Vagina (tissue), 2 donors: ENCODE measurements at regions not wholly inside any gene's neighbourhood (a gene's known extent, or its start where the extent isn't known, plus 50 kb on each side); places are given as distances from the start of the nearest gene placed in this dataset.

ENCODE experiments used
- DNase-seq, 2 donors: peaks; one replicate each; pipeline ENCODE4 v3.0.0-alpha.2; 2017; ENCODE audit errors: extremely low spot score in 2 of 2
- H3K27ac ChIP-seq: fragments of 200-600 bp; sonication (generic); one replicate; pipeline ENCODE4 v1.5.1; 2019
- H3K27me3 ChIP-seq: fragments of 200-600 bp; sonication (generic); one replicate; pipeline ENCODE4 v1.5.1; 2019
- H3K36me3 ChIP-seq, 2 donors: fragments of 200-600 bp; sonication (generic); one replicate each; pipeline ENCODE4 v1.5.1; 2017 to 2019
- H3K4me1 ChIP-seq: fragments of 200-600 bp; sonication (generic); one replicate; pipeline ENCODE4 v1.5.1; 2019
- H3K4me3 ChIP-seq, 2 donors: fragments of 200-600 bp; sonication (generic); 1 replicate in 1 of 2; 2 replicates in 1 of 2; pipeline ENCODE4 v1.5.1; 2016 to 2019
- H3K9me3 ChIP-seq: fragments of 200-600 bp; sonication (generic); one replicate; pipeline ENCODE4 v1.5.1; 2019
- CTCF ChIP-seq, 3 experiments: fragments of 450-650 bp in 2 of 3; fragments of 200-600 bp in 1 of 3; sonication (generic) in 1 of 3; IDR thresholded peaks; one replicate each; pipeline ENCODE4 v1.5.1; 2017 to 2019; ENCODE audit warnings: antibody characterized with exemption in 3 of 3, mild to moderate bottlenecking in 2 of 3, moderate library complexity in 2 of 3
- POLR2A ChIP-seq, 2 donors: fragments of 450-650 bp; IDR thresholded peaks; one replicate each; pipeline ENCODE4 v1.6.1; 2017; ENCODE audit warnings: antibody characterized with exemption in 2 of 2, mild to moderate bottlenecking in 2 of 2, moderate library complexity in 2 of 2
- POLR2AphosphoS5 ChIP-seq, 2 donors: sonication (generic); formaldehyde crosslinking; IDR thresholded peaks; one replicate each; pipeline ENCODE4 v1.9.0; 2017; ENCODE audit warnings: antibody characterized with exemption in 2 of 2, mild to moderate bottlenecking in 2 of 2, low read depth in 1 of 2; ENCODE audit not compliant: insufficient read depth in 1 of 2
- intact Hi-C: fragments of 100-400 bp; cut with DNase I; formaldehyde crosslinking; loops from one replicate; pipeline ENCODE4 v1.15.1; 2023

GRCh38 chr15:96564546-96564945 is 234.0 kb downstream of the NR2F2 start:
- no peak overlapping the region for H3K27ac ChIP-seq
- H3K9me3 ChIP-seq: no peaks in the 10 kb centered on the region
- no peaks in the 10 kb centered on the region for H3K36me3 ChIP-seq
- no peaks in the 10 kb centered on the region for H3K27me3 ChIP-seq
- H3K4me3 ChIP-seq: no peak overlapping the region
- intact Hi-C loops: no loop called here
- DNase-seq: no peak
- no peaks in the 10 kb centered on the region for H3K4me1 ChIP-seq
- no peak for TF ChIP-seq CTCF (IDR thresholded peaks at IDR 0.05)
- TF ChIP-seq POLR2AphosphoS5 (IDR thresholded peaks at IDR 0.05; ENCODE audit: insufficient read depth in 1 of 2, low read depth in 1 of 2): no peak
- TF ChIP-seq POLR2A (IDR thresholded peaks at IDR 0.05): no peak

GRCh38 chr15:96565266-96565665 is 234.8 kb downstream of the NR2F2 start:
- H3K27me3 ChIP-seq: no peaks in the 10 kb centered on the region
- no peak overlapping the region for H3K4me3 ChIP-seq
- no peaks in the 10 kb centered on the region for H3K36me3 ChIP-seq
- H3K27ac ChIP-seq: no peak overlapping the region
- no peaks in the 10 kb centered on the region for H3K9me3 ChIP-seq
- TF ChIP-seq POLR2A (IDR thresholded peaks at IDR 0.05) (no peak), CTCF (IDR thresholded peaks at IDR 0.05) (no peak), POLR2AphosphoS5 (IDR thresholded peaks at IDR 0.05; ENCODE audit: insufficient read depth in 1 of 2, low read depth in 1 of 2) (no peak)
- DNase-seq: no peak
- intact Hi-C loops: no loop called here
- no peaks in the 10 kb centered on the region for H3K4me1 ChIP-seq

- no peaks in the 10 kb centered on the region for H3K27me3 ChIP-seq
- no peak for DNase-seq
- no peak overlapping the region for H3K27ac ChIP-seq
- no peaks in the 10 kb centered on the region for H3K9me3 ChIP-seq
- H3K4me1 ChIP-seq: no peaks in the 10 kb centered on the region
- no peaks in the 10 kb centered on the region for H3K36me3 ChIP-seq
- intact Hi-C loops: no loop called here
- TF ChIP-seq CTCF (IDR thresholded peaks at IDR 0.05) (no peak), POLR2A (IDR thresholded peaks at IDR 0.05) (no peak), POLR2AphosphoS5 (IDR thresholded peaks at IDR 0.05; ENCODE audit: insufficient read depth in 1 of 2, low read depth in 1 of 2) (no peak)
- H3K4me3 ChIP-seq: no peak overlapping the region
Measured at GRCh38 chr15:96574782-96575181, 244.3 kb downstream of the NR2F2 start.

GRCh38 chr15:96576596-96576995 is 246.1 kb downstream of the NR2F2 start:
- H3K36me3 ChIP-seq: no peaks in the 10 kb centered on the region
- no peaks in the 10 kb centered on the region for H3K4me1 ChIP-seq
- no peaks in the 10 kb centered on the region for H3K9me3 ChIP-seq
- no peak for DNase-seq
- intact Hi-C loops: no loop called here
- H3K27me3 ChIP-seq: no peaks in the 10 kb centered on the region
- H3K4me3 ChIP-seq: no peak overlapping the region
- H3K27ac ChIP-seq: no peak overlapping the region
- no peak for TF ChIP-seq POLR2A (IDR thresholded peaks at IDR 0.05)
- no peak for TF ChIP-seq CTCF (IDR thresholded peaks at IDR 0.05)
- no peak for TF ChIP-seq POLR2AphosphoS5 (IDR thresholded peaks at IDR 0.05; ENCODE audit: insufficient read depth in 1 of 2, low read depth in 1 of 2)

- no peak for TF ChIP-seq POLR2A (IDR thresholded peaks at IDR 0.05)
- no peak for TF ChIP-seq POLR2AphosphoS5 (IDR thresholded peaks at IDR 0.05; ENCODE audit: insufficient read depth in 1 of 2, low read depth in 1 of 2)
- TF ChIP-seq CTCF (IDR thresholded peaks at IDR 0.05): no peak
- Histone ChIP-seq H3K4me3 (no peak overlapping the region), H3K27me3 (no peaks in the 10 kb centered on the region), H3K4me1 (no peaks in the 10 kb centered on the region), H3K27ac (no peak overlapping the region), H3K36me3 (no peaks in the 10 kb centered on the region), H3K9me3 (no peaks in the 10 kb centered on the region)
- intact Hi-C loops: no loop called here
- DNase-seq: no peak
Measured at GRCh38 chr15:96578393-96578792, 247.9 kb downstream of the NR2F2 start.
